Activated naive CD4-positive, alpha-beta T cell treated with anti-CD3 and anti-CD28 coated beads, Interleukin-2, amount 50 U/mL, for 24 hours (primary cell): ENCODE measurements at regions not wholly inside any gene's neighbourhood (a gene's known extent, or its start where the extent isn't known, plus 50 kb on each side); places are given as distances from the start of the nearest gene placed in this dataset.

ENCODE experiments used
- H3K27ac Mint-ChIP-seq: one replicate; pipeline ENCODE4 v1.8.0; 2021; ENCODE audit warnings: mild to moderate bottlenecking, mixed read lengths
- H3K27me3 Mint-ChIP-seq: one replicate; pipeline ENCODE4 v1.8.0; 2021; ENCODE audit warnings: mixed read lengths
- H3K36me3 Mint-ChIP-seq: one replicate; pipeline ENCODE4 v1.8.0; 2021; ENCODE audit warnings: mixed read lengths
- H3K4me1 Mint-ChIP-seq: one replicate; pipeline ENCODE4 v1.8.0; 2021; ENCODE audit warnings: mixed read lengths
- H3K4me3 Mint-ChIP-seq: one replicate; pipeline ENCODE4 v1.8.0; 2021; ENCODE audit warnings: mild to moderate bottlenecking, mixed read lengths
- H3K9me3 Mint-ChIP-seq: one replicate; pipeline ENCODE4 v1.8.0; 2021; ENCODE audit warnings: mixed read lengths

DNA sequence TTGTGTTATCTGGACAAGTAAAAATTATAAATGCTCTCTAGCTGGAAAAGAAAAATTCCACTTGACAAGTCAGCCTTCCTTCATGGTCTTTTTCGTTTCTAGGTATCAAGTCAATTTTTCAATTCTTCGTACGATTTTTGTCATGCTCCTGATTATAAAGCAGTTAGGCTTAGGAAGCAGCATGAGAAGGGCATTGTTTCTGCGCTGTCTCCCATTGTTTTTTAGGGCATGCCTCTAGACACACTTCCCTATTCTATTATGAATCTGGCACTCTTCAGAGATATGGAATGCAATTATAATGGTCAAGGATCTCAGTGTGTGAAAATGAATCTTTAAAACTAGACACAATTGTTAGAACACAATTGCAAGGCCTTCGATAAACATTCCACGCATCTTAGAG, 164.1 kb upstream of the FAT1 start:
- H3K27me3 Mint-ChIP-seq = no peaks in the 10 kb centered on the region
- no peaks in the 10 kb centered on the region for H3K36me3 Mint-ChIP-seq
- no peaks in the 10 kb centered on the region for H3K9me3 Mint-ChIP-seq
- no peaks in the 10 kb centered on the region for H3K4me1 Mint-ChIP-seq
- no peak overlapping the region for H3K4me3 Mint-ChIP-seq
- H3K27ac Mint-ChIP-seq = no peak overlapping the region

DNA sequence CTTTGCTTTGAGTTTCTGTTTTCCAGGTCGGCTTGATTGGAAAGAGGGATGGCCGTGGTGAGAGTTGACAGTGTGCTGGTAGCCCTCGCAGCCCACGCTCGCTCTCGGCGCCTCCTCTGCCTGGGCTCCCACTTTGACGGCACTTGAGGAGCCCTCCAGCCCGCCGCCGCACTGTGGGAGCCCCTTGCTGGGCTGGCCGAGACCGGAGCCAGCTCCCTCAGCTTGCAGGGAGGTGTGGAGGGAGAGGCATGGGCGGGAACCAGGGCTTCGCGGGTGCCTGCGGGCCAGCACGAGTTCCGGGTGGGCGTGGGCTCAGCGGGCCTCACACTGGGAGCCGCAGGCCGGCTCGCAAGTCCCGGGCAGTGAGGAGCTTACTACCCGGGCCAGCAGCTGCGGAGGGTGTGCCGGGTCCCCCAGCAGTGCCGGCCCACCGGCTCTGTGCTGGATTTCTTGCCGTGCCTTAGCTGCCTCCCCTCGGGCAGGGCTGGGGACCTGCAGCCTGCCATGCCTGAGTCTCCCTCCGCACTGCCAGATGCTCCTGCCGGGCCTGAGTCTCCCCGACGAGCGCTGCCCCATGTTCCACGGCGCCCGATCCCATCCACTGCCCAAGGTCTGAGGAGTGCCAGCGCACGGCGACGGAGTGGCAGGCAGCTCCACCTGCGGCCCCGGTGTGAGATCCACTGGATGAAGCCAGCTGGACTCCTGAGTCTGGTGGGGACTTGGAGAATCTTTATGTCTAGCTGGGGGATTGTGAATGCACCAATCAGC, 166.4 kb upstream of the FAT1 start:
- Mint-ChIP-seq H3K9me3 (no peaks in the 10 kb centered on the region), H3K4me3 (no peak overlapping the region), H3K4me1 (no peaks in the 10 kb centered on the region), H3K36me3 (no peaks in the 10 kb centered on the region), H3K27ac (no peak overlapping the region), H3K27me3 (no peaks in the 10 kb centered on the region)

DNA sequence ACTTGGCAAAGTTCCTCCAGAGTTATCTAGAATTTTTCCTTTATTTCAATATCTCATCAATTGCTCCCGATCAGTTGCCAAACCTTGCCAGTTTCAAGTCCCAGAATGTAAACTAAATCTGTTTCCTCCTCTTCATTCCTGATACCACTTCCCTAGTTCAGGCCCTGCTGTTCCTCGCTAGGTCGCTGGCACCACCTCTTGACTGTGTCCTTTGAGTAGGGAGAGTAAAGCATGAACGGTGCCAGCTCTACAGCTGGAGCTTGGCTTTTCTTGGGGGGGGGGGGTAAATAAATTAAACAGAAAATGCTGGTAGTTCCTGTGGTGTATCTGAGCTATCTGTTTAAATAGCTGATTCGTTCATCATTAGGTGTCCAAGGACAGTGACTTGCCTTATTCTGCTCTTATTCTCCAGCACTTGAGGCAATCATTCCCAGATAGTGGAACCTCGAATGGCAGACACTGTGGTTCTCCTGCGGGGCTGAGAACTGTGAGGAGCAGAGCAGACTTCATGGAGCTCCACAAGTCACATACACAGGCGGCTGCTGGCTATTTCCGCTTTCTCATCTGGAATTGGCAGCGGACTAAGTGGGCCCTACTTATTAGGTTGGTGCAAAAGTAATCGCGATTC, 168.3 kb upstream of the FAT1 start:
- no peaks in the 10 kb centered on the region for H3K27me3 Mint-ChIP-seq

DNA sequence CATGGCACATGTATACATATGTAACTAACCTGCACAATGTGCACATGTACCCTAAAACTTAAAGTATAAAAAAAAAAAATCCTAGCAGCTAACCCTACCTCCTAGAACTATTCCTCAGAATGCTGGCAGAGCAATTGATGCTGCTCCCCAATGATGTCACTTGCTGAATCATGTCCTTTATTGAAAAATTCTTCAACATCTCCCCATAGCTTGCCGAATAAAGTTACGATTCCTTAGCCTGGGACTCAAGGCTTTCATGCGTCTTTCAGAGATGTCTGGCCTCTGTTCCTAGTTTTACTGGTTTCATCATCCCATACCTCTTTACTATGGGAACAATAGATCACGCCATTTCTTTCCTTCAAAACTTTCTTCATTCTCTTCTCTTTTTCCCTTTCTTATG, 174.7 kb upstream of the FAT1 start:
- no peaks in the 10 kb centered on the region for H3K27me3 Mint-ChIP-seq
- no peak overlapping the region for H3K4me3 Mint-ChIP-seq
- H3K36me3 Mint-ChIP-seq = no peaks in the 10 kb centered on the region
- H3K4me1 Mint-ChIP-seq = no peaks in the 10 kb centered on the region
- H3K9me3 Mint-ChIP-seq = peaks cover 5% of the 10 kb centered on the region
- no peak overlapping the region for H3K27ac Mint-ChIP-seq

More for the DNA sequence above, 168.3 kb upstream of the FAT1 start:
- Mint-ChIP-seq H3K27ac (no peak overlapping the region), H3K36me3 (no peaks in the 10 kb centered on the region), H3K9me3 (no peaks in the 10 kb centered on the region), H3K4me3 (no peak overlapping the region), H3K4me1 (no peaks in the 10 kb centered on the region)

DNA sequence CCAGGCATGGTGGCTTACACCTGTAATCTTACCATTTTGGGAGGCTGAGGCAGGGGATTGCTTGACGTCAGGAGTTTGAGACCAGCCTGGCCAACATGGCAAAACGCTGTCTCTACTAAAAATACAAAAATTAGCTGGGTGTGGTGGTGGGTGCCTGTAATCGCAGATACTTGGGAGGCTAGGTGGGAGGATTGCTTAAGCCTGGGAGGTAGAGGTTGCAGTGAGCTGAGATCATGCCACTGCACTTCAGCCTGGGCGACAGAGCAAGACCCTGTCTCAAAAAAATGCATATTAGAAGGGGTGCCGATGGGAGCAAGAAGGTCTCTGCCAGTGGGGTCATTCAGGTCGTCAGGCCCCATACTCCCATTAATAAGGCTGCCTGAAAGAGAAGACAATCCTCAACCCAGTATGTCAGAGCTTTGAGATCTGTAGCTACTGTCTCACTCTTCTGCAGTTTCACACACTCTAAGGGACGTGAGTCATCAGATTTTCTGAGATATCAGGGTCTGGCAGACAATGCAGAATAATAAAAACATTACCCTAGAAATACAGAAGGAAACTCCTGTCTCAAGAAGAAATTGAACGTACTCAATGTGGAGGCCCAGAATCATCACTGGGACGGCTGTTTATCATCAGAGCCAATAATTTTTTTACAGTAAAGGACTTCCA, 176.7 kb upstream of the FAT1 start:
- Mint-ChIP-seq H3K4me1 (no peaks in the 10 kb centered on the region), H3K27ac (no peak overlapping the region), H3K4me3 (no peak overlapping the region), H3K9me3 (peaks cover 5% of the 10 kb centered on the region), H3K36me3 (no peaks in the 10 kb centered on the region), H3K27me3 (no peaks in the 10 kb centered on the region)

DNA sequence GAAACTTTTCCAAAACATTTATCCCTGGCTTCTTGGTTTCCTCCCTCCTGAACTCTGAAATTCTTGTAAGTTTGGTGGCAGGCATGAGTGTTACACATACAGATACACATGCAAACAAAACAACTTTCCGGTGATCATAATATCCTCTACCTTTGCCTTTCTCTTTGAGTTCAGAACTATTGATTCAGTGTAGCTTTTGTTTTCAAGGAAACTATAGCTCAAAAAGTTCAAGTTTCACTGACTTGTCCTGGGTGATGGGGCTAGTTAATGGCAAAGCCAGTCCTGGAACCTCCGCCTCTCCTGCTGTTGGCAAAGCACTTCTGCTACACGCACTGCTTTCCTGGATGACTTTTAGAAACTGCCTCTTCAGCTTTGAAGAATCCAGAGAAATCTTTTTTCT, 177.3 kb upstream of the FAT1 start:
- Mint-ChIP-seq H3K36me3 (no peaks in the 10 kb centered on the region), H3K27ac (no peak overlapping the region), H3K9me3 (peaks cover 5% of the 10 kb centered on the region), H3K4me3 (no peak overlapping the region), H3K4me1 (no peaks in the 10 kb centered on the region), H3K27me3 (no peaks in the 10 kb centered on the region)

DNA sequence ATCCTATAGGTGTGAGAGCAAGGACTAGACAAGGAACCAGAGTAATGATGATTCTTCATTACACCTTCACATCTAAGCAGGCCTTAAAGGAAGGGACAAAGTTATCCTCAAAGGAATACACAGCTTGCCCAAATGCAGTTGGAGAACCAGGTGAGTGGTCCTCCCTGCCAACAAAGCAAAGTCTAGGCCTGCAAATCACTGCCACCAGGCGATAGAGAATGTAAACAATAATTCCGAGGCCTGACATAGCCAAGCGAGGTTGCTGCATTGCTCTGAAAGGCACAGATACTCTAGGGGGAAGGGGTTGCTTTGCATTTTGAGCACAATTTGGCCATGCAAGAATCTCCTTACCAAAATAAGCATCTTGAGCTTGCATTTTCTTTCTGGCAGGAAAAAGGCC, 178.2 kb upstream of the FAT1 start:
- Mint-ChIP-seq H3K27ac (no peak overlapping the region), H3K27me3 (no peaks in the 10 kb centered on the region), H3K9me3 (peaks cover 5% of the 10 kb centered on the region), H3K4me3 (no peak overlapping the region), H3K36me3 (no peaks in the 10 kb centered on the region), H3K4me1 (no peaks in the 10 kb centered on the region)

DNA sequence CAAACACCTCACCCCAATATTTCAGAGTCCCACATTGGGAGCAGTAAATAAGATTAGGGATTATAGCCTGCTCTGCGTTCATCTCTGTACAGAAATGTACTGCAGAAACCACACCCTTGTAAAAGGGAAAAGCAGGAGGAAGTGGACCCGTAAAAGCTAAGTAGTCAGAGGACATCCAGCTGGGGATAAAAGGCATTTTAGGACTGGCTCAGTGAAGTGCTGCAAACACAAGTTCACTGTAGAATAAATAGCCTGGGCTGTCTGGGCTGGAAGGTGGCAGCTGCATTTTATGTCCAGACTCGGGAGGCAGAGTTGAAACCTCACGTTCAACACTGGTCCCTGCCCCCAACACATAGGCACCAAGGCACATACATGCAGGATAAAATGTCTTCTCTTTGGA, 178.7 kb upstream of the FAT1 start:
- Mint-ChIP-seq H3K4me3 (no peak overlapping the region), H3K4me1 (no peaks in the 10 kb centered on the region), H3K27me3 (no peaks in the 10 kb centered on the region), H3K27ac (no peak overlapping the region), H3K9me3 (peaks cover 6% of the 10 kb centered on the region), H3K36me3 (no peaks in the 10 kb centered on the region)

DNA sequence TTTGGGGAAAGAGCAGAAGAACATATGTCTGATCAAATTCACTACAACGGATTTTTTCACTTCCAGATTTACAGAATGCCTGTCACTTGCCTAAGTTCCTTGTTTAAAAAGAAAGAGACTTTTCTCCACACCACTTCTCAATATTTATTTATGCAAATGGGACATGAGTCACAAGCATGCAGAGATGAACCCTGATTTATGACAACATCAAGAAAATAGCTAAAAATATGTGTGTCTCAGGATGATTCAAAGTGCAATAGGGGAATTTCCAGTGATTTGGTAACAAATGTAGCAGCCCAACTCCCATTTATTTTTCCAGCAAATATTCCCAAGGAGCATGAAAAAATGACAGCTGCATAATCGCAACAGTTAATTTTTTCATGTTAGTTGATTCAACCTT, 180.4 kb upstream of the FAT1 start:
- Mint-ChIP-seq H3K27ac (no peak overlapping the region), H3K4me1 (no peaks in the 10 kb centered on the region), H3K36me3 (no peaks in the 10 kb centered on the region), H3K9me3 (peaks cover 9% of the 10 kb centered on the region), H3K27me3 (no peaks in the 10 kb centered on the region), H3K4me3 (no peak overlapping the region)

DNA sequence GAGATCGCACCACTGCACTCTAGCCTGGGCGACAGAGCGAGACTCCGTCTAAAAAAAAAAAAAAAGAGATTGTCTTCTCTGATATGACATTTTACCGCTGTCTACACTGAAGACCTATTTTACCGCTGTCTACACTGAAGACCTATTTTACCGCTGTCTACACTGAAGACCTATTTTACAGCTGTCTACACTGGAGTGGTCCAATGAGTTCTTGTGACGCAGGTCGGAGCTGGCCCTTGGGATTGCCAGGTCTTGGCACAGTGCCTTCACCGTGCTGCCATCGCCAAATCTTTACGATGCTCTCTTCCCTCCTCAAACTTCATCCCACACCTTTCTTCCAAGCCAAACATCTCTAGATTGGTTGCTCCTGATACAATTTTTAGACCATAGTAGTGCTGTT, 183.1 kb upstream of the FAT1 start:
- peaks cover 9% of the 10 kb centered on the region for H3K9me3 Mint-ChIP-seq
- no peaks in the 10 kb centered on the region for H3K4me1 Mint-ChIP-seq
- H3K27me3 Mint-ChIP-seq = no peaks in the 10 kb centered on the region
- H3K27ac Mint-ChIP-seq = no peak overlapping the region
- H3K4me3 Mint-ChIP-seq = no peak overlapping the region
- H3K36me3 Mint-ChIP-seq = no peaks in the 10 kb centered on the region

DNA sequence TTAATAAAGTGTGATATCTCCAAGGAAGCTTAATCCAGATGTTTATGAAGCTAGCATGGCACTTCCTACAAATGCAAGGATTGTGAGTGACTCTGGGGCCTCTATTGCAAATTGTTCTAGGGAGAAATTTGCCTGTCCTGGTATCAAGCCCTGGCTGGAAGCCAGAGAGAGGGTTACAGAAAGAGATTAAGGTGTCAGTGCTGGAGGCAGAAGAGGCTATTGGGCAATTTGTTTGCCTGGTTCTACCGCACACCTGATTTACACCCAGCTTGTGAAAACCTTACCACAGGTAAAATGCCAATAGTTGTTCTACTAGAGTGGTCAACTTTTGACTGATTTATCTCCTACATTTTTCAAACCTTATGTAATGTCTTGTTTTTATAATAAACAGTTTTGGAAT, 186.7 kb upstream of the FAT1 start:
- H3K27ac Mint-ChIP-seq = no peak overlapping the region
- H3K27me3 Mint-ChIP-seq = no peaks in the 10 kb centered on the region
- no peaks in the 10 kb centered on the region for H3K36me3 Mint-ChIP-seq
- H3K4me3 Mint-ChIP-seq = no peak overlapping the region
- H3K4me1 Mint-ChIP-seq = no peaks in the 10 kb centered on the region
- peaks cover 9% of the 10 kb centered on the region for H3K9me3 Mint-ChIP-seq

DNA sequence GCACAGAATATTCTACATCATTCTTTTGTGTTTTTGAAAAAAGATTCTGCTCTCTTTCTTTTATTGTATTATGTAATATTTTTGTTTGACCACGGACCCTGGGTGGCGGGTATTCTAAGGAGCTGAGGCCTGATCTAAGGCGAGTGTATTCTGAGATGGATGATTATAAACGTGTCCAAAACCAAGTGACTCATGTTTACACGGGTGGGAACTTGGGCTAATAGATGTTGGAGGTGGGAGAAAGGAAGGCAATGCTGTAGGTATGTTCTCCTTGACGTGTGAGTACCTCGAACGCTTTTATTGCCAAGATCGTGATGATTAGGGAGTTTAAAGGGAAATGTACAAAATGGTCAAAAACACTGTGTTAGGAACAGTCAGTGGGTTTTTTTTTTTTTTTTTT, 188.9 kb upstream of the FAT1 start:
- Mint-ChIP-seq H3K4me1 (no peaks in the 10 kb centered on the region), H3K27me3 (no peaks in the 10 kb centered on the region), H3K4me3 (no peak overlapping the region), H3K9me3 (peaks cover 12% of the 10 kb centered on the region), H3K36me3 (no peaks in the 10 kb centered on the region), H3K27ac (no peak overlapping the region)

DNA sequence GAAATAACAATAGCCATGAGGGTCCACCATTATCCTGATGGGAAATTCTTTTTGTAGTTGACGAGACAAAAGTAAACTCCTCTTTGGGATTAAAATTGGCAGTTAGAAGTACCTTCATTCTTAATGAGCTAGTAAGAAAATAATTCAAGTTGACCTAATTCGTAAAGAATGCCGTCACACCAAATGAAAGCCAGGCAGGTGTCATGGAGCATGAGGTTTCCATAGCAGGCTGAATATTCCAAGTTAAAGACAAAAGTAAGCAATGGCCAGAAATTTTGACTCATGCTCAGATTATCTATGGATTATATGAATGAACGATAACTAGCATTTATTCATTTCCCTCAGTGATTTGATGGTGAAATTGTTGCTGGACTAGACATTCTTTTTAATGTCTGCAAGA, 192.2 kb upstream of the FAT1 start:
- Mint-ChIP-seq H3K9me3 (peaks cover 9% of the 10 kb centered on the region), H3K4me1 (no peaks in the 10 kb centered on the region), H3K27me3 (no peaks in the 10 kb centered on the region), H3K4me3 (no peak overlapping the region), H3K36me3 (no peaks in the 10 kb centered on the region), H3K27ac (no peak overlapping the region)

DNA sequence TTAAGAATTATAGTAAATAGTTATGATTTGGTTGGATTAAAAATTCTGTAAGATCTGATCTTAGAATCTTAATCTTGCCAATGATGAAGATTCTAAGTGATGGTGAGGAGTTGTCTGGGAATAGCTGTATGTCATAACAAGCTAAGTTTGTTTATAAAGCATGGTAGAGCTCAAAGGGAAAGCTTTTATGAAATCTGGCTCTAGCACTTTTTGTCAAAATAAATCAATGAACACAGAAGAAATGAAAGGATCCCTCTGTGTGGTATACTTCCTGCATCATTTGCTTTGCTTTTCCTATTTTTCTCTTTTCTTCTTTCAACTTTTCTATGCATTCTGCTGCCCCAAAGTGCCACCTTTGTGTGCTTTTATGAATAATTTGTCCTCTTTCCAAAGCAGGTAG, 193.5 kb upstream of the FAT1 start:
- H3K9me3 Mint-ChIP-seq = peaks cover 9% of the 10 kb centered on the region
- H3K27me3 Mint-ChIP-seq = no peaks in the 10 kb centered on the region
- no peaks in the 10 kb centered on the region for H3K4me1 Mint-ChIP-seq
- H3K36me3 Mint-ChIP-seq = no peaks in the 10 kb centered on the region
- no peak overlapping the region for H3K27ac Mint-ChIP-seq
- H3K4me3 Mint-ChIP-seq = no peak overlapping the region

DNA sequence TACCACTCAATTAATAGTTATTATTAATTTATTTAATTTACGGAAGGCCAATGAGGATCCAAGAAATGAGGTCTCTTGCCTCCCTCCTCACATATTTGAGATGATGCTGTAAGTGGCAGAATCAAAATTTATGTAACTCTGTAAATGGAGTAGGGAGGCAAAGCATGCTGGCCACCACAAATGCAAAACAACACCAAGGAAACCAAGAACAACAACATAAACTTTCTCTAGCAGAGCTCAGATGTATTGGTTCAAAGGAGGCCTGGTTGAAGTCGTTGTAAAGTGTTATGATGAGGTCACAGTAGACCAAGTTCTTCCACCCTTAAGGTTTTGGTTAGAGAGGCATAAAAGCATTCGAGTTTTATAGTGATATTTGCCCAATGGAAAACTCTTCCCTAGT, 194.8 kb upstream of the FAT1 start:
- Mint-ChIP-seq H3K4me3 (no peak overlapping the region), H3K4me1 (no peaks in the 10 kb centered on the region), H3K36me3 (no peaks in the 10 kb centered on the region), H3K27me3 (no peaks in the 10 kb centered on the region), H3K9me3 (peaks cover 9% of the 10 kb centered on the region), H3K27ac (no peak overlapping the region)

DNA sequence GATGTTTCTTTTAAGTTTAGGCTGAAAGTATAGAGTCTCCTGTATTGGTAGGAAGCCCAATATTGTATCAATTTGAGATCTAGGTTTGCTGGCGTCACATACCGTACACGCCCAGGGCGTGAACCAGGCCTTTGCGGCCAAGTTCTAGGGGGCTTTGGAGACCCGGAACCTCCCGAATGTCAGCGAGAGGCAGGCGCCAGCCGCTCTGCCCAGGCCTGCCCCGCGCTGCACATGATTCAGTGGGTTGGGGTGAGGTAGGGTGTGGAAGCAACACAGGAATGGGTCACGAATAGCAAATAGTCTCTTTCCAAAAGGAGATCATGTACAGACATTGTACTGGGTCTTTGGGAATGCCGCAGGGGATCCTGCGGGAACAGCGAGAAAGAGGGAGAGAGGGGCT, 195.7 kb upstream of the FAT1 start:
- no peak overlapping the region for H3K27ac Mint-ChIP-seq
- H3K4me3 Mint-ChIP-seq = no peak overlapping the region

More for the DNA sequence above, 195.7 kb upstream of the FAT1 start:
- Mint-ChIP-seq H3K9me3 (peaks cover 9% of the 10 kb centered on the region), H3K36me3 (no peaks in the 10 kb centered on the region), H3K4me1 (no peaks in the 10 kb centered on the region), H3K27me3 (no peaks in the 10 kb centered on the region)
